A673 (cell line): ENCODE measurements at regions not wholly inside any gene's neighbourhood (a gene's known extent, or its start where the extent isn't known, plus 50 kb on each side); places are given as distances from the start of the nearest gene placed in this dataset.

Experiments used
- CTCF ChIP-seq: fragments of 300-800, 200-600 bp; sonication (generic); conservative IDR thresholded peaks from 2 replicates; pipeline ENCODE4 v1.5.1; 2017; ENCODE audit warnings: low read depth, mild to moderate bottlenecking, antibody characterized with exemption, low read length, moderate library complexity, mixed read lengths
- EZH2 ChIP-seq: fragments of 200-600 bp; sonication (generic); IDR thresholded peaks from 2 replicates; pipeline ENCODE4 v1.6.1; 2017; ENCODE audit warnings: borderline replicate concordance, low read depth, mild to moderate bottlenecking, mixed read lengths, antibody characterized with exemption, low read length; ENCODE audit not compliant: poor library complexity, severe bottlenecking

GRCh38 chr12:30830751-30831150, 76.0 kb upstream of the CAPRIN2 start:
- TF ChIP-seq CTCF (no peak), EZH2 (no peak)
